ENCODE measurements at regions not wholly inside any gene's neighbourhood (a gene's known extent, or its start where the extent isn't known, plus 50 kb on each side); places are given as distances from the start of the nearest gene placed in this dataset.

- DNase-seq (ENCODE audit: low read depth) = no peak
Measured at GRCh38 chr2:7896940-7897487, 784.8 kb upstream of the ID2 start.

- DNase-seq (ENCODE audit: low read depth) = no peak
Measured at GRCh38 chr2:7899241-7899640, 782.6 kb upstream of the ID2 start.

GRCh38 chr2:7899923-7900322, 781.9 kb upstream of the ID2 start:
- no peak for DNase-seq (ENCODE audit: low read depth)

- DNase-seq (ENCODE audit: low read depth) = no peak
Measured at GRCh38 chr2:7900593-7900992, 781.3 kb upstream of the ID2 start.

- no peak for DNase-seq (ENCODE audit: low read depth)
Measured at GRCh38 chr2:7902251-7902765, 779.5 kb upstream of the ID2 start.

GRCh38 chr2:7904319-7904718, 777.5 kb upstream of the ID2 start:
- DNase-seq (ENCODE audit: low read depth) = no peak

GRCh38 chr2:7905756-7906155, 776.1 kb upstream of the ID2 start:
- no peak for DNase-seq (ENCODE audit: low read depth)

- no peak for DNase-seq (ENCODE audit: low read depth)
Measured at GRCh38 chr2:7906431-7906830, 775.4 kb upstream of the ID2 start.

GRCh38 chr2:7907041-7907440, 774.8 kb upstream of the ID2 start:
- DNase-seq (ENCODE audit: low read depth) = no peak

GRCh38 chr2:7910752-7911151, 771.1 kb upstream of the ID2 start:
- DNase-seq (ENCODE audit: low read depth) = no peak

GRCh38 chr2:7911196-7911595, 770.7 kb upstream of the ID2 start:
- no peak for DNase-seq (ENCODE audit: low read depth)

GRCh38 chr2:7913974-7914373, 767.9 kb upstream of the ID2 start:
- DNase-seq (ENCODE audit: low read depth) = no peak

- no peak for DNase-seq (ENCODE audit: low read depth)
Measured at GRCh38 chr2:7915302-7916091, 766.4 kb upstream of the ID2 start.

- DNase-seq (ENCODE audit: low read depth) = no peak
Measured at GRCh38 chr2:7916670-7917069, 765.2 kb upstream of the ID2 start.

GRCh38 chr2:7919510-7919909, 762.3 kb upstream of the ID2 start:
- no peak for DNase-seq (ENCODE audit: low read depth)

GRCh38 chr2:7924023-7924762, 757.7 kb upstream of the ID2 start:
- DNase-seq (ENCODE audit: low read depth) = no peak

- no peak for DNase-seq (ENCODE audit: low read depth)
Measured at GRCh38 chr2:7925506-7925905, 756.4 kb upstream of the ID2 start.

GRCh38 chr2:7927691-7928090, 754.2 kb upstream of the ID2 start:
- no peak for DNase-seq (ENCODE audit: low read depth)

GRCh38 chr2:7929281-7929680, 752.6 kb upstream of the ID2 start:
- no peak for DNase-seq (ENCODE audit: low read depth)

GRCh38 chr2:7930800-7931635, 750.8 kb upstream of the ID2 start:
- DNase-seq (ENCODE audit: low read depth) = no peak

GRCh38 chr2:7931808-7932207, 750.0 kb upstream of the ID2 start:
- no peak for DNase-seq (ENCODE audit: low read depth)

- no peak for DNase-seq (ENCODE audit: low read depth)
Measured at GRCh38 chr2:7933672-7934071, 748.2 kb upstream of the ID2 start.
